Panc1 (cell line): ENCODE measurements at regions not wholly inside any gene's neighbourhood (a gene's known extent, or its start where the extent isn't known, plus 50 kb on each side); places are given as distances from the start of the nearest gene placed in this dataset.

ENCODE experiments used
- ATAC-seq: fragments of 200-7000 bp; cut with Tn5 transposase; 2 replicates; pipeline ENCODE4 v1.9.1; 2020; ENCODE audit warnings: mild to moderate bottlenecking, moderate library complexity
- BruUV-seq: library from RNA; stranded (reverse); fragments of 400-500 nt; replicated peaks from 2 replicates; lab custom pipeline; 2021; lab: Mats Ljungman, UMichigan
- CTCF ChIA-PET: fragments of 300-600 bp; sonication (Branson Sonifier 250); formaldehyde crosslinking; loops from one replicate; lab custom pipeline; 2022; ENCODE audit warnings: antibody characterized with exemption; lab: Charles Lee
- POLR2A ChIA-PET: fragments of 300-600 bp; sonication (Branson Sonifier 250); formaldehyde crosslinking; loops from one replicate; lab custom pipeline; 2022; ENCODE audit warnings: antibody characterized with exemption; lab: Charles Lee
- DNase-seq: peaks from one replicate; pipeline ENCODE4 v3.0.0-alpha.2; 2010; ENCODE audit warnings: low read depth, low spot score
- H3K27ac ChIP-seq: 2 replicates; pipeline ENCODE4 v1.5.1; 2011; ENCODE audit warnings: mild to moderate bottlenecking, low read length, inconsistent platforms
- H3K27me3 ChIP-seq: fragments of 200-500 bp; sonication (Bioruptor generic); 2 replicates; pipeline ENCODE4 v1.6.0; 2014; ENCODE audit warnings: low read length, inconsistent platforms; ENCODE audit not compliant: control insufficient read depth, insufficient read depth
- H3K36me3 ChIP-seq: fragments of 200-500 bp; sonication (Bioruptor generic); 2 replicates; pipeline ENCODE4 v1.5.1; 2014; ENCODE audit warnings: inconsistent platforms, mild to moderate bottlenecking, low read length, moderate library complexity; ENCODE audit not compliant: control insufficient read depth, insufficient read depth
- H3K4me1 ChIP-seq: 2 replicates; pipeline ENCODE4 v1.5.1; 2011; ENCODE audit warnings: inconsistent platforms, mild to moderate bottlenecking, low read length, moderate library complexity; ENCODE audit not compliant: control insufficient read depth, insufficient read depth
- H3K4me3 ChIP-seq, 2 experiments: 2 replicates each; pipeline ENCODE4 v1.5.1; 2011 to 2012; ENCODE audit warnings: low read depth in 2 of 2, low read length in 2 of 2, mild to moderate bottlenecking in 2 of 2, inconsistent platforms in 1 of 2, moderate library complexity in 1 of 2
- H3K9me3 ChIP-seq: fragments of 200-500 bp; sonication (Bioruptor generic); 2 replicates; pipeline ENCODE4 v1.5.1; 2014; ENCODE audit warnings: low read depth, mild to moderate bottlenecking, inconsistent platforms, low read length, moderate library complexity; ENCODE audit not compliant: control insufficient read depth, insufficient read depth
- CTCF ChIP-seq: fragments of 450-650 bp; IDR thresholded peaks from 2 replicates; pipeline ENCODE4 v1.5.1; 2017; ENCODE audit warnings: mild to moderate bottlenecking
- POLR2AphosphoS5 ChIP-seq: IDR thresholded peaks from 2 replicates; pipeline ENCODE4 v1.6.1; 2012; ENCODE audit warnings: mild to moderate bottlenecking, low read depth, low read length, moderate library complexity
- SIN3A ChIP-seq: IDR thresholded peaks from 2 replicates; pipeline ENCODE4 v1.6.1; 2012; ENCODE audit warnings: low read depth, mild to moderate bottlenecking, low read length, moderate library complexity, borderline replicate concordance; ENCODE audit not compliant: insufficient read depth
- TCF7L2 ChIP-seq: IDR thresholded peaks from 2 replicates; pipeline ENCODE4 v1.6.1; 2011; ENCODE audit warnings: mild to moderate bottlenecking, low read depth, low read length, inconsistent platforms
- in situ Hi-C: cut with HindIII; loops from 2 replicates; pipeline ENCODE4 v1.10.0; 2016; ENCODE audit warnings: low sequenced_read_pairs, low pct_unique_long_range_greater_than_20kb
- intact Hi-C: fragments of 100-400 bp; cut with micrococcal nuclease; formaldehyde crosslinking; loops from one replicate; pipeline ENCODE4 v1.10.0; 2022; ENCODE audit not compliant: unreplicated experiment
- TF ChIP-seq, protein P1 (sequence below), 2 experiments: IDR thresholded peaks; 2 replicates each; pipeline ENCODE4 v1.6.1; 2011 to 2012; ENCODE audit warnings: low read depth in 2 of 2, control low read depth in 1 of 2, low read length in 1 of 2, mild to moderate bottlenecking in 1 of 2, moderate library complexity in 1 of 2; ENCODE audit not compliant: insufficient read depth in 1 of 2

DNA sequence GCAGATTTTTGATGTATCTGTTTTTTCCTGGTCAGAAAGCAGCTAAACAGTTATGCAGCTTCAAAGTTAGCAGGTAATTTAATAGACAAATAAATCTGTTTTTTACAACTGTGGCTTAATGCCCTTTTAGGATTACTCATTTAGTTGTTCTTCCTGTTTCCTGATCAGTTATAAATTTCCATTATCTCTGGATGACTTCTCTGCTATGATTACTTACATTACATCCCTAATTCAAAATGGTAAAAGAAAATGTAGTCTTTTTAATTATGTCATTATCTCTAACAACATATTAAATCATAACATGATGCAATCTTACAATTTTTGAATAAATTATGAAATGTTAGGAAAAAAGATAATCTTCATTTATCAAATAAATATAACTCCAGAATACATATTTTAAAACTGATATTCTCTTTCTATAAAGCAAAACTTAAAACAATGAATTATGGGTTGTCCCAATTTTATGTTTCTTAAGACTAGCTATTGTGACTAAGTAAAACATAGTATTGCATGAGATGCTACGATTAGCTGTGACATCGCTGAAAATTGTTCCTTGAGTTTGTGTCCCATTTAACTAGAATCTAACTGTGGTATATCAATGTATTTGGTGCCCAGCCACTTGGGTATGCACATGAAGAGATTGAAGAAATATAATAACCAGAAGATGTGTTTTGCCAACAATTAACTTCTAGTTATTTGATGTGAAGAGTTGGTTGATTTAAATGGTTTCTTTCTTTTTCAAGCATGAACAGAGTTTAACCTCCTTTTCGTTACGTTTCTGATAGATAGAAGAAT, 605.3 kb upstream of the SPRY2 start:
- POLR2A ChIA-PET: no interaction called here
- in situ Hi-C loops (no loop called here), intact Hi-C loops (no loop called here)
- Histone ChIP-seq H3K27ac (no peak overlapping the region), H3K27me3 (no peaks in the 10 kb centered on the region), H3K9me3 (no peaks in the 10 kb centered on the region), H3K4me3 (no peak overlapping the region), H3K4me1 (no peaks in the 10 kb centered on the region), H3K36me3 (no peaks in the 10 kb centered on the region)
- ATAC-seq (no peak), DNase-seq (no peak)
- BruUV-seq: no TSS peak
- no peak for TF ChIP-seq CTCF
- TF ChIP-seq, protein P1, sequence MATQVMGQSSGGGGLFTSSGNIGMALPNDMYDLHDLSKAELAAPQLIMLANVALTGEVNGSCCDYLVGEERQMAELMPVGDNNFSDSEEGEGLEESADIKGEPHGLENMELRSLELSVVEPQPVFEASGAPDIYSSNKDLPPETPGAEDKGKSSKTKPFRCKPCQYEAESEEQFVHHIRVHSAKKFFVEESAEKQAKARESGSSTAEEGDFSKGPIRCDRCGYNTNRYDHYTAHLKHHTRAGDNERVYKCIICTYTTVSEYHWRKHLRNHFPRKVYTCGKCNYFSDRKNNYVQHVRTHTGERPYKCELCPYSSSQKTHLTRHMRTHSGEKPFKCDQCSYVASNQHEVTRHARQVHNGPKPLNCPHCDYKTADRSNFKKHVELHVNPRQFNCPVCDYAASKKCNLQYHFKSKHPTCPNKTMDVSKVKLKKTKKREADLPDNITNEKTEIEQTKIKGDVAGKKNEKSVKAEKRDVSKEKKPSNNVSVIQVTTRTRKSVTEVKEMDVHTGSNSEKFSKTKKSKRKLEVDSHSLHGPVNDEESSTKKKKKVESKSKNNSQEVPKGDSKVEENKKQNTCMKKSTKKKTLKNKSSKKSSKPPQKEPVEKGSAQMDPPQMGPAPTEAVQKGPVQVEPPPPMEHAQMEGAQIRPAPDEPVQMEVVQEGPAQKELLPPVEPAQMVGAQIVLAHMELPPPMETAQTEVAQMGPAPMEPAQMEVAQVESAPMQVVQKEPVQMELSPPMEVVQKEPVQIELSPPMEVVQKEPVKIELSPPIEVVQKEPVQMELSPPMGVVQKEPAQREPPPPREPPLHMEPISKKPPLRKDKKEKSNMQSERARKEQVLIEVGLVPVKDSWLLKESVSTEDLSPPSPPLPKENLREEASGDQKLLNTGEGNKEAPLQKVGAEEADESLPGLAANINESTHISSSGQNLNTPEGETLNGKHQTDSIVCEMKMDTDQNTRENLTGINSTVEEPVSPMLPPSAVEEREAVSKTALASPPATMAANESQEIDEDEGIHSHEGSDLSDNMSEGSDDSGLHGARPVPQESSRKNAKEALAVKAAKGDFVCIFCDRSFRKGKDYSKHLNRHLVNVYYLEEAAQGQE (IDR thresholded peaks at IDR 0.05; ENCODE audit: insufficient read depth in 1 of 2, low read depth in 2 of 2, low read length in 1 of 2): no peak
- no peak for TF ChIP-seq SIN3A
- TF ChIP-seq POLR2AphosphoS5: no peak
- TF ChIP-seq TCF7L2: no peak
- CTCF ChIA-PET: no interaction called here

- Histone ChIP-seq H3K27me3 (no peaks in the 10 kb centered on the region), H3K27ac (no peak overlapping the region), H3K9me3 (no peaks in the 10 kb centered on the region), H3K4me3 (no peak overlapping the region), H3K4me1 (no peaks in the 10 kb centered on the region), H3K36me3 (no peaks in the 10 kb centered on the region)
- in situ Hi-C loops (no loop called here), intact Hi-C loops (no loop called here)
- DNase-seq (no peak), ATAC-seq (peak; percentile 73; the same call in 1 of the 2 replicates)
- ChIA-PET POLR2A (no interaction called here), CTCF (no interaction called here)
- TF ChIP-seq POLR2AphosphoS5: no peak
- no peak for TF ChIP-seq CTCF
- TF ChIP-seq, protein P1 (IDR thresholded peaks at IDR 0.05; ENCODE audit: insufficient read depth in 1 of 2, low read depth in 2 of 2, low read length in 1 of 2): no peak
- TF ChIP-seq SIN3A: no peak
- TF ChIP-seq TCF7L2: no peak
- BruUV-seq: no TSS peak
Measured at GRCh38 chr13:80945328-80945727, 604.4 kb upstream of the SPRY2 start.
